ENCODE measurements at regions not wholly inside any gene's neighbourhood (a gene's known extent, or its start where the extent isn't known, plus 50 kb on each side); places are given as distances from the start of the nearest gene placed in this dataset.

DNA sequence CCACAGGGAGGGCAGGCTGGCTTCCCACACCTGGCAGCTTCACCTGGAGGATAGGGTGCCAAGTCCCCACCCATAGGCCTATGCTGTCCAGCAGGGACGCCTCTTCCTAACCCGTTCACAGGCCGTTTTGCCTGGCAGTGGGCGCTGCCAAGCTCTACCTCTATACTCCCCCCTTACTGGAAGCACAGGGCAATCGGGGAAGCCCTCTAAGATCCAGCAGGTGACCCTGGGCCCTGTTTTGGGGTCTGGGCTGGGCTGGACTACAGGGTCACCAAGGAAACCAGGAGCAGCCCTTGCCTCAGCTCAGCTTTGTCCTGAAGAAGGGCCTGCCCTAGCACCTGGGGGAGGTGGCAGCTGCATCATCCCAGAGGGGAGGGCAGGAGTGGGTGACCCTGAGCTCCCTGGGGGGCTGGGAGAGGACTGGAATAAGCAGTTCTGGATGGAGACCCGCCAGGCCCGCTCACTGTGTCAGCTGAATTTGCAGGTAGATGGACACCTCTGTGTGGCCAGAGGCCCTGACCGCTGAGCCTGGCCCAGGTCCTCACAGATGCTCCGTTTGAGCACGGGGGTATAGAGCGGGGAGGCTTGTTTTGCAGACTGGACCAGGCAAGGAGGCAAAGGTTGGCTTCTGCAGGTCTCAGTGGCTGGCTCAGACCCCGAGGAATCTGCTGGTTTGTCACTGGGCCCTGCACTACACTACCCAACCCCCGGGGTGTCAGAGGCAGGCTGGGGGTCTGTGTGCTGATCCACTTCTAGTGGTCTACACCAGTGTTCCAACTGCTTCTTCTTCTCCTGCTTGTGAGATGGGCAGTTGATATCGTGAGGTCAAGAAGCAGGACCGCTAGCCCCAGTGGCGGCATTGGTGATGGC is 163.1 kb downstream of the ASB1 start:
- no peaks in the 10 kb centered on the region for H3K27me3 ChIP-seq
- no peaks in the 10 kb centered on the region for H3K4me1 ChIP-seq
- no peak for DNase-seq
- no peaks in the 10 kb centered on the region for H3K9me3 ChIP-seq
- TF ChIP-seq CTCF (IDR thresholded peaks at IDR 0.05) = no peak
- no peak for TF ChIP-seq EP300 (IDR thresholded peaks at IDR 0.05; ENCODE audit: low read depth)
- in situ Hi-C loops (cut with MboI; ENCODE audit: low pct_ligation_motif_present in 1 of 4, low pct_unique_long_range_greater_than_20kb in 1 of 4, low sequenced_read_pairs in 3 of 4) (no loop called here), intact Hi-C loops (cut with DNase I; ENCODE audit: low total_unique reads) (no loop called here)
- WGBS, 2 donors (ENCODE audit: low coverage in 1 of 2) = 83% methylated on average over 16 of the region's 16 CpGs; no CpG with 5 or more reads in 1 of the 2 donors
- no peak overlapping the region for H3K27ac ChIP-seq
- no peaks in the 10 kb centered on the region for H3K36me3 ChIP-seq
- H3K4me3 ChIP-seq = no peak overlapping the region

GRCh38 chr2:238591732-238592131 is 165.0 kb downstream of the ASB1 start:
- in situ Hi-C loops (cut with MboI; ENCODE audit: low pct_ligation_motif_present in 1 of 4, low pct_unique_long_range_greater_than_20kb in 1 of 4, low sequenced_read_pairs in 3 of 4) (no loop called here), intact Hi-C loops (cut with DNase I; ENCODE audit: low total_unique reads) (no loop called here)
- H3K27me3 ChIP-seq = no peaks in the 10 kb centered on the region
- H3K4me3 ChIP-seq = no peak overlapping the region
- TF ChIP-seq CTCF (IDR thresholded peaks at IDR 0.05) (no peak), POLR2A (IDR thresholded peaks at IDR 0.05) (no peak), EP300 (IDR thresholded peaks at IDR 0.05; ENCODE audit: low read depth) (no peak), POLR2AphosphoS5 (IDR thresholded peaks at IDR 0.05) (no peak)
- H3K9me3 ChIP-seq = no peaks in the 10 kb centered on the region
- peaks cover 0 to 3% (median 2%) of the 10 kb centered on the region in 4 donors for H3K4me1 ChIP-seq
- H3K36me3 ChIP-seq = no peaks in the 10 kb centered on the region
- H3K27ac ChIP-seq = no peak overlapping the region
- no peak for DNase-seq
- WGBS, 2 donors (ENCODE audit: low coverage in 1 of 2) = 42% methylated on average over 2 of the region's 2 CpGs; no CpG with 5 or more reads in 1 of the 2 donors

DNA sequence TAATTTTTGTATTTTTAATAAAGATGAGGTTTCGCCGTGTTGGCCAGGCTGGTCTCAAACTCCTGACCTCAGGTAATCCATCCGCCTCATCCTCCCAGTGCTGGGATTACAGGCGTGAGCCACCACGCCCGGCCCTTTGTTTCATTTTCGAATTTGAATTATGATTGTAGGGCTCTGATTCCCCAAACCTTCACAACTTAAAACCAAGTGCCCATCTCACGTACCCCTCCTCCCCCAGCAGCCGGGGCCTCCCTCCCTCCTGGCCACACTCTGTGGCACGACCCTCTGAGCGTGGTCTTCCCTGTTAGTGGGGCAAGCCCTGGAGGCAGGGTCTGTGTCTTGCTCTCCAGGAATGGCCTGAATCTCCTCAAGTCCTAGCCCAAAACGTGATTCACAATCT is 166.5 kb downstream of the ASB1 start:
- no peak overlapping the region for H3K4me3 ChIP-seq
- no peaks in the 10 kb centered on the region for H3K27me3 ChIP-seq
- 82% methylated on average over 9 to 12 of the region's 12 CpGs for WGBS, 2 donors (ENCODE audit: low coverage in 1 of 2)
- DNase-seq = no peak
- TF ChIP-seq POLR2A (IDR thresholded peaks at IDR 0.05) (no peak), CTCF (IDR thresholded peaks at IDR 0.05) (no peak), POLR2AphosphoS5 (IDR thresholded peaks at IDR 0.05) (no peak), EP300 (IDR thresholded peaks at IDR 0.05; ENCODE audit: low read depth) (no peak)
- in situ Hi-C loops (cut with MboI; ENCODE audit: low pct_ligation_motif_present in 1 of 4, low pct_unique_long_range_greater_than_20kb in 1 of 4, low sequenced_read_pairs in 3 of 4) (no loop called here), intact Hi-C loops (cut with DNase I; ENCODE audit: low total_unique reads) (no loop called here)
- H3K9me3 ChIP-seq = no peaks in the 10 kb centered on the region
- H3K4me1 ChIP-seq = peaks cover 5 to 13% (median 6%) of the 10 kb centered on the region in 4 donors
- H3K27ac ChIP-seq = no peak overlapping the region
- no peaks in the 10 kb centered on the region for H3K36me3 ChIP-seq

GRCh38 chr2:238593678-238594077 is 167.0 kb downstream of the ASB1 start:
- no peaks in the 10 kb centered on the region for H3K36me3 ChIP-seq
- in situ Hi-C loops (cut with MboI; ENCODE audit: low pct_ligation_motif_present in 1 of 4, low pct_unique_long_range_greater_than_20kb in 1 of 4, low sequenced_read_pairs in 3 of 4) (no loop called here), intact Hi-C loops (cut with DNase I; ENCODE audit: low total_unique reads) (no loop called here)
- no peak overlapping the region for H3K4me3 ChIP-seq
- WGBS, 2 donors (ENCODE audit: low coverage in 1 of 2) = 89 to 91% methylated on average over 6 to 9 of the region's 9 CpGs
- no peak overlapping the region for H3K27ac ChIP-seq
- no peak for DNase-seq
- H3K4me1 ChIP-seq = peaks cover 5 to 13% (median 6%) of the 10 kb centered on the region in 4 donors
- H3K27me3 ChIP-seq = no peaks in the 10 kb centered on the region
- TF ChIP-seq EP300 (IDR thresholded peaks at IDR 0.05; ENCODE audit: low read depth) = no peak
- no peak for TF ChIP-seq POLR2AphosphoS5 (IDR thresholded peaks at IDR 0.05)
- no peak for TF ChIP-seq POLR2A (IDR thresholded peaks at IDR 0.05)
- TF ChIP-seq CTCF (IDR thresholded peaks at IDR 0.05) = no peak
- no peaks in the 10 kb centered on the region for H3K9me3 ChIP-seq

Measured in transverse colon (tissue), 4 donors.